IMR-90 (cell line): ENCODE measurements at regions not wholly inside any gene's neighbourhood (a gene's known extent, or its start where the extent isn't known, plus 50 kb on each side); places are given as distances from the start of the nearest gene placed in this dataset.

Experiments used
- ATAC-seq: fragments of 200-7000 bp; cut with Tn5 transposase; 2 replicates; pipeline ENCODE4 v1.9.1; 2020; ENCODE audit warnings: low read depth, mild to moderate bottlenecking, moderate library complexity
- BruUV-seq: library from RNA; stranded (reverse); fragments of 400-500 nt; replicated peaks from 2 replicates; lab custom pipeline; 2021; lab: Mats Ljungman, UMichigan
- CTCF ChIA-PET: fragments of 300-600 bp; formaldehyde crosslinking; extraction: SDS; loops from one replicate; lab custom pipeline; 2021; ENCODE audit warnings: antibody characterized with exemption; lab: Yijun Ruan, JAX
- POLR2A ChIA-PET: fragments of 300-600 bp; sonication (Branson Sonifier 250); formaldehyde crosslinking; loops from one replicate; lab custom pipeline; 2022; ENCODE audit warnings: antibody characterized with exemption; ENCODE audit not compliant: unreplicated experiment; lab: Charles Lee
- DNase-seq: peaks from one replicate; pipeline ENCODE4 v3.0.0; 2013
- H2AFZ ChIP-seq: replicated peaks from 2 replicates; pipeline ENCODE3; 2013; ENCODE audit warnings: low read length, mild to moderate bottlenecking; ENCODE audit not compliant: poor library complexity
- H2AK5ac ChIP-seq: 2 replicates; pipeline ENCODE4 v1.6.1; 2013; ENCODE audit warnings: low read depth, low read length, inconsistent platforms
- H2AK9ac ChIP-seq: replicated peaks from 2 replicates; pipeline ENCODE3; 2013; ENCODE audit warnings: mild to moderate bottlenecking, low read depth, low read length, moderate library complexity; ENCODE audit not compliant: poor library complexity
- H2BK120ac ChIP-seq: 2 replicates; pipeline ENCODE4 v1.6.1; 2013; ENCODE audit warnings: low read depth, low read length, inconsistent platforms
- H2BK15ac ChIP-seq: 3 replicates; pipeline ENCODE4 v1.6.1; 2013; ENCODE audit warnings: low read depth, low read length, inconsistent platforms
- H2BK20ac ChIP-seq: 2 replicates; pipeline ENCODE4 v1.6.1; 2013; ENCODE audit warnings: low read depth, mild to moderate bottlenecking, inconsistent platforms, low read length, moderate library complexity
- H2BK5ac ChIP-seq: 2 replicates; pipeline ENCODE4 v1.6.1; 2013; ENCODE audit warnings: mild to moderate bottlenecking, low read depth, low read length, inconsistent platforms; ENCODE audit not compliant: poor library complexity, severe bottlenecking
- H3K14ac ChIP-seq: replicated peaks from 2 replicates; pipeline ENCODE4 v1.6.1; 2013; ENCODE audit warnings: low read depth, low read length, inconsistent platforms
- H3K18ac ChIP-seq: 2 replicates; pipeline ENCODE4 v1.6.1; 2013; ENCODE audit warnings: low read depth, low read length, control low read depth
- H3K23ac ChIP-seq: 2 replicates; pipeline ENCODE4 v1.6.1; 2013; ENCODE audit warnings: low read depth, low read length, inconsistent platforms
- H3K27ac ChIP-seq: 2 replicates; pipeline ENCODE4 v1.5.1; 2013; ENCODE audit warnings: mild to moderate bottlenecking, control low read depth, low read length; ENCODE audit not compliant: insufficient read depth
- H3K27me3 ChIP-seq: 2 replicates; pipeline ENCODE4 v1.6.1; 2013; ENCODE audit warnings: low read length; ENCODE audit not compliant: control insufficient read depth, insufficient read depth
- H3K36me3 ChIP-seq: 2 replicates; pipeline ENCODE4 v1.6.1; 2013; ENCODE audit warnings: low read length, mixed read lengths; ENCODE audit not compliant: control insufficient read depth, insufficient read depth
- H3K4ac ChIP-seq: 2 replicates; pipeline ENCODE4 v1.6.1; 2013; ENCODE audit warnings: low read depth, low read length, inconsistent platforms
- H3K4me1 ChIP-seq: 2 replicates; pipeline ENCODE4 v1.6.1; 2013; ENCODE audit warnings: low read length, mixed read lengths; ENCODE audit not compliant: control insufficient read depth, insufficient read depth
- H3K4me2 ChIP-seq: 2 replicates; pipeline ENCODE4 v1.6.1; 2013; ENCODE audit warnings: low read depth, mild to moderate bottlenecking, control low read depth, low read length, moderate library complexity
- H3K4me3 ChIP-seq: 2 replicates; pipeline ENCODE4 v1.5.1; 2013; ENCODE audit warnings: low read depth, mild to moderate bottlenecking, control low read depth, low read length, moderate library complexity; ENCODE audit not compliant: insufficient read depth
- H3K56ac ChIP-seq: 2 replicates; pipeline ENCODE4 v1.6.1; 2013; ENCODE audit warnings: low read length, inconsistent platforms; ENCODE audit not compliant: insufficient read depth; ENCODE audit errors: extremely low read depth
- H3K79me1 ChIP-seq, 2 experiments: 2 replicates each; pipeline ENCODE4 v1.6.1; 2013; ENCODE audit warnings: low read length in 2 of 2, inconsistent platforms in 1 of 2, low read depth in 1 of 2
- H3K9ac ChIP-seq: 2 replicates; pipeline ENCODE4 v1.6.1; 2013; ENCODE audit warnings: low read depth, low read length, control low read depth
- H3K9me1 ChIP-seq: 2 replicates; pipeline ENCODE4 v1.6.1; 2013; ENCODE audit warnings: low read length, inconsistent platforms; ENCODE audit not compliant: insufficient read depth
- H3K9me3 ChIP-seq: 2 replicates; pipeline ENCODE4 v1.6.1; 2013; ENCODE audit warnings: low read length; ENCODE audit not compliant: control insufficient read depth, insufficient read depth
- H4K20me1 ChIP-seq: 2 replicates; pipeline ENCODE4 v1.6.1; 2013; ENCODE audit warnings: low read length, inconsistent platforms; ENCODE audit not compliant: insufficient read depth
- H4K5ac ChIP-seq: 2 replicates; pipeline ENCODE4 v1.6.1; 2013; ENCODE audit warnings: mild to moderate bottlenecking, low read depth, low read length, control low read depth
- H4K8ac ChIP-seq, 2 experiments: 2 replicates each; pipeline ENCODE4 v1.6.1; 2013; ENCODE audit warnings: low read depth in 2 of 2, low read length in 2 of 2, control low read depth in 1 of 2, inconsistent platforms in 1 of 2
- H4K91ac ChIP-seq: 2 replicates; pipeline ENCODE4 v1.6.1; 2013; ENCODE audit warnings: low read depth, low read length, inconsistent platforms; ENCODE audit not compliant: insufficient read depth
- BHLHE40 ChIP-seq: fragments of 150-350 bp; IDR thresholded peaks from 2 replicates; pipeline ENCODE4 v1.6.1; 2016; ENCODE audit warnings: mild to moderate bottlenecking, low read depth, low read length
- MAZ ChIP-seq: IDR thresholded peaks from 2 replicates; pipeline ENCODE4 v1.6.1; 2012; ENCODE audit warnings: low read depth, mild to moderate bottlenecking, low read length, improper control_type of control experiment, moderate library complexity, borderline replicate concordance
- RAD21 ChIP-seq: IDR thresholded peaks from 2 replicates; pipeline ENCODE4 v1.6.1; 2012; ENCODE audit warnings: low read length, improper control_type of control experiment
- WGBS, 2 experiments: methylation state at CpG; one replicate each; pipeline versions ENCODE4 v1.1.5 to v1.1.7; 2013; ENCODE audit warnings: missing lambda C conversion rate in 2 of 2; ENCODE audit not compliant: insufficient read length in 1 of 2; ENCODE audit errors: extremely low coverage in 2 of 2; 5-methylcytosine and 5-hydroxymethylcytosine counted together
- dilution Hi-C: fragments of 300-500 bp; cut with HindIII; formaldehyde crosslinking; loops from one replicate; pipeline ENCODE4 v1.14.3; 2018; ENCODE audit warnings: low sequenced_read_pairs; ENCODE audit not compliant: unreplicated experiment
- in situ Hi-C: fragments of 300-500 bp; cut with MboI; formaldehyde crosslinking; loops from 3 replicates; pipeline ENCODE4 v1.14.3; 2019; ENCODE audit warnings: low sequenced_read_pairs, inconsistent platforms, mixed read lengths
- intact Hi-C: fragments of 100-400 bp; cut with micrococcal nuclease; formaldehyde crosslinking; loops from 2 replicates; pipeline ENCODE4 v1.10.0; 2022

GRCh38 chr20:22305381-22305780 lies 279.0 kb downstream of the FOXA2 start:
- Histone ChIP-seq H4K20me1 (no peaks in the 10 kb centered on the region), H3K27me3 (no peaks in the 10 kb centered on the region), H3K23ac (no peak overlapping the region), H3K79me1 (no peaks in the 10 kb centered on the region), H3K9me3 (peaks cover 2% of the 10 kb centered on the region; the same call in 1 of the 2 replicates), H4K5ac (no peak overlapping the region), H2AK9ac (no peak overlapping the region), H2BK5ac (no peak overlapping the region), H3K4me1 (no peaks in the 10 kb centered on the region), H3K9ac (no peak overlapping the region), H3K27ac (no peak overlapping the region), H2AK5ac (no peak overlapping the region), H3K4me3 (no peak overlapping the region), H2BK15ac (no peak overlapping the region), H2AFZ (no peak overlapping the region), H3K14ac (no peak overlapping the region), H3K4ac (no peak overlapping the region), H3K18ac (no peak overlapping the region), H4K8ac (no peak overlapping the region), H2BK120ac (no peak overlapping the region), H2BK20ac (no peak overlapping the region), H3K9me1 (no peaks in the 10 kb centered on the region), H3K4me2 (no peak overlapping the region), H4K91ac (no peak overlapping the region), H3K36me3 (no peaks in the 10 kb centered on the region), H3K56ac (no peak overlapping the region)
- CTCF ChIA-PET = no interaction called here
- ATAC-seq (no peak), DNase-seq (no peak)
- in situ Hi-C loops (loop anchor here (25.0 kb wide), 1 partner anchor 593 kb away; the partner anchor contains the start of gene PAX1), dilution Hi-C loops (no loop called here), intact Hi-C loops (no loop called here)
- no CpG with 5 or more reads among the region's 2 CpGs for WGBS, 2 experiments
- POLR2A ChIA-PET = no interaction called here
- TF ChIP-seq MAZ (no peak), RAD21 (no peak), BHLHE40 (no peak)
- no TSS peak for BruUV-seq
